GM13976 (cell line): ENCODE measurements at regions not wholly inside any gene's neighbourhood (a gene's known extent, or its start where the extent isn't known, plus 50 kb on each side); places are given as distances from the start of the nearest gene placed in this dataset.

Experiments
- DNase-seq: peaks from one replicate; pipeline ENCODE4 v3.0.0; 2012; ENCODE audit warnings: low spot score
- in situ Hi-C: fragments of 300-500 bp; cut with MboI; formaldehyde crosslinking; loops from one replicate; pipeline ENCODE4 v1.12.0; 2022; ENCODE audit warnings: low sequenced_read_pairs, mixed read lengths, inconsistent platforms; ENCODE audit not compliant: unreplicated experiment
- TF ChIP-seq, protein P1 (sequence below): IDR thresholded peaks from 2 replicates; pipeline ENCODE4 v1.5.1; 2012; ENCODE audit warnings: borderline replicate concordance, mild to moderate bottlenecking; ENCODE audit not compliant: insufficient read depth; ENCODE audit errors: extremely low read depth, missing control alignments, control extremely low read depth

DNA sequence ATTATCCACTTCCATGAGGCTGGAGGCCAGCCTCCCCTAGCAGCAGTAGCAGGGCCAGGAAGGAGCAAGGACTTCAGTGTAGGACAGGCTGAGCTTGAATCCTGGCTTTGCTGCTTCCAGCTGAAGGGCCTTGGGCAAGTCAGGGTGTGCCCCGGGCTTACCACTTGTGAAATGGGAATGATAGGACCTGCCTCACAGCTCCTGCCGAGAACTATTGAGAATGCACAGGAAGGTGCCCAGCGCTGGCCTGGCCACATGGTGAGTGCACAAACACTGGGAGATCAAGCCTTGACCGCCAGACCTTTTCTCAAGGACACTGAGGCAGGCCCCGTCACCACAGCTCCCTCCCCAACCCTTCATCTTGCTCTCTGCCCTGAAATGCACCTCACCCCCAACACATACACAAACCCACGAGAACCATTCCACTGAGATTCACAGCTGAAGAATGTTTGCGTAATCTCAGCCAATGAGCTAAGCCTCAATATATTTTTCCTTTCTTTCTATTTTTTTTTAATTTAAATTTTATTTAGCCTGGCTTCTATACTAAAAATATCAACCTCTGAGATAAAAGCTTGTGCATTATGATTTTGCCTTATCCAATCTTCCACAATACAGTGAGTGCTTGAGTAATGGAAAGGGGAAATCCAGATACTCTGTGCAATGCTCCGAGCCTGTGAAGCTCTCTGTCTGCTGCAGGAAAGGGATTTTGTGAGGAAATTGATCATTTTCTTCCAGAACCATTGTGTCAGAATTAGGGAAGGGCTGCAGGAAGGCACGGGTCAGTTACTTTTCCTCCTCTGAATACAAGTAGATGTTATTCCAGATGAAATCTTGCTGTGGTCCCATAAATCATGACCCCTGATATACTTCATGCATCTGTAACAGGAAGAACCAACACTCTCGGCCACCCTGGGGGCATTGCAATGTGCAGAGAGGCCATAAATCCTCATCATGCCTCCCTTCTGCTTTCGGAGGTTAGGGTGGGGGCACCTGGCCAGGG is 193.9 kb downstream of the TLE3 start:
- DNase-seq = no peak
- in situ Hi-C loops = no loop called here
- TF ChIP-seq, protein P1, sequence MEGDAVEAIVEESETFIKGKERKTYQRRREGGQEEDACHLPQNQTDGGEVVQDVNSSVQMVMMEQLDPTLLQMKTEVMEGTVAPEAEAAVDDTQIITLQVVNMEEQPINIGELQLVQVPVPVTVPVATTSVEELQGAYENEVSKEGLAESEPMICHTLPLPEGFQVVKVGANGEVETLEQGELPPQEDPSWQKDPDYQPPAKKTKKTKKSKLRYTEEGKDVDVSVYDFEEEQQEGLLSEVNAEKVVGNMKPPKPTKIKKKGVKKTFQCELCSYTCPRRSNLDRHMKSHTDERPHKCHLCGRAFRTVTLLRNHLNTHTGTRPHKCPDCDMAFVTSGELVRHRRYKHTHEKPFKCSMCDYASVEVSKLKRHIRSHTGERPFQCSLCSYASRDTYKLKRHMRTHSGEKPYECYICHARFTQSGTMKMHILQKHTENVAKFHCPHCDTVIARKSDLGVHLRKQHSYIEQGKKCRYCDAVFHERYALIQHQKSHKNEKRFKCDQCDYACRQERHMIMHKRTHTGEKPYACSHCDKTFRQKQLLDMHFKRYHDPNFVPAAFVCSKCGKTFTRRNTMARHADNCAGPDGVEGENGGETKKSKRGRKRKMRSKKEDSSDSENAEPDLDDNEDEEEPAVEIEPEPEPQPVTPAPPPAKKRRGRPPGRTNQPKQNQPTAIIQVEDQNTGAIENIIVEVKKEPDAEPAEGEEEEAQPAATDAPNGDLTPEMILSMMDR = no peak

DNA sequence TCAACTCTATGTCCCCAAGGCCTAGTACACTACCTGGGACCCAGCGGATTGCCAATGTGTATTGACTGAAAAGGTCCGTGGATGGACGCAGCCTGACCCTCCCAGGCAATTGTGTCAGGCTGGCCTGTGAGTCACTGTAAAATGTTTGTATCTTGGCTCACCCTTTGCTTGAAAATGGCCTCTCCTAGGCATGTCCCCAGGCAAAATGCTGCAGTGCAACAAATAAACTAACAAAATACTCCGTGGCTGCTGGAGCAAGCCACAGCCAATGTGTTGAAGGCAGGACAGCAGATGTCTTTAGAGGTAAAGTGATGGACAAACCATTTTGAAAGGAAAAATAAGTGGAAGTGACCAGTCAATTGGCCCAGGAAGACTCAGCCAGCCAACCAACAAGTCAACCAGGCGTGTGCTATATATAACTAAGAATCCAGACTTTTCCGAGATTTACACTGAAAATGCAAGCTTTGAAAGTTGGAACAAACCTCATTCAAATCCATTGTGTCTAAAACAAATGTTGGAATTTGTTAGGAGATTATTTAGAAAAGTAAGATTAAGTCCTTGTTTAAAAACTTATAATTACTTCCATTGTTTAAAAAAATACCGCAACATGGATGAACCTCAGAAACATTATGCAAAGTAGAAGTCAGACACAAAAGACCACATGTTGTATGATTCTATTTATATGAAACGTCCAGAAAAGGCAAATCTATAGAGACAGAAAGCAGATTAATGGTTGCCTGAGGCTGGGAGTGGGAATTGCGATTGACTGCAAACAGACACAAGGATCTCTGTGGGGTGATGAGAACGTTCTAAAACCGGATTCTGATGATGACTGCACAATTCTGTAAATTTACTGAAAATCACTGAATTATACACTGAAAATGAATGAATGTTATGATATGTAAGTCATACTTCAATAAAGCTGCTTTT is 191.2 kb downstream of the TLE3 start:
- no peak for DNase-seq
- in situ Hi-C loops = no loop called here

DNA sequence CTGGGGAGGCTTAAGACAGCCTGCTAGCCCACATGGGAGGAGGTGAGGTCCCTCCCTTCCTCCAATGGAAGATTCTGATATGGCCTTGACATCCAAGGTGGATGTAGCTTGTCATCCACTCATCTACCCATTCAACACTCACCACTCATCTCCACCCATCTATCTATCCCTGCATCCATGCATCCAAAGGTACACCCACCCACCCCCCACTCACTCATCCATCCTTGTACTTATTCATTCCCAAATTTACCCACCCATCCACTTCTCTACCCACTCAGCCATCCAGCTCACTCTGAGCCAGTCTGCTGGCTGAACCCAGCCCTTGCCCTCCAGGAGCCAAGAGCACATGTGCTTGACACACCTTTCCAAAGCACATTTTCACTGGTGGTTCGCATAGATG is 189.7 kb downstream of the TLE3 start:
- in situ Hi-C loops = no loop called here
- TF ChIP-seq, protein P1 = no peak
- no peak for DNase-seq

More for the DNA sequence above, 191.2 kb downstream of the TLE3 start:
- TF ChIP-seq, protein P1 = no peak

DNA sequence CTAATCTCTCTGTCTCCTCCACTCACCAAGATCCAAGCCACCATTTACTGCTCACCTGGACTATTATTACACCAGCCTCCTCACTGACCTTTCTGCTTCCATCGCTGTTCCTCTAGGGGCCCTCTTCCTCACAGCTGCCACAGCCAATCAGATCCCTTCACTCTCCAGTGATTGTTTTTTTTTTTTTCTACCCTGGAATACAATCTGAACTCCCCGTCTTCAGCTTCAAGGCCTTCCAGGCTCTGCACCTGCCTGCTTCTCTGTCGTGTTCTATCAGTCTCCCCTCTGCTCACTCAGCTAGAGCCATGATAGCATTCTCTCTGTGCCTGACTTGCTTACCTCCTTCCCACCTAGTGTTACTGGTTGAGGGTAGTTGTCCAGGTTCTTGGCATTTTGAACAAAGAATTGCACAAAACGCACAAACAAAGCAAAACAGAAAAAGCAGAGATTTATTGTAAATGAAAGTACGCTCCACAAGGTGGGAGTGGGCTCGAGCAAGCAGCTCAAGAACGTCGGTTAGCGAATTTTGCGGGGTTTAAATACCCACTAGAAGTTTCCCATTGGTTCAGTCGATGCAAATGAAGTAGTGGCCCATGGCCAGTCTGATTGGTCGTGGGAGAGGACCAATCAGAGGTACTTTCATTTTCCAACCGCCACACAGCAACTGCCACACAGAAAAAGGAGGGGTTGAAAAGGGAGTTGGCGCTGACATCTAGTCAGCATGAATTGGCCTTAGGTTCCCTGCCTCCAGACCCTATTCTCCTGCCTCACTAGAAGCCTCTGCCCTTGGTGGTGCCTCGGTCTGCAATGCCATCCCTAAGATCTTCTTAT is 188.9 kb downstream of the TLE3 start:
- no peak for DNase-seq
- TF ChIP-seq, protein P1 = no peak
- in situ Hi-C loops = no loop called here

DNA sequence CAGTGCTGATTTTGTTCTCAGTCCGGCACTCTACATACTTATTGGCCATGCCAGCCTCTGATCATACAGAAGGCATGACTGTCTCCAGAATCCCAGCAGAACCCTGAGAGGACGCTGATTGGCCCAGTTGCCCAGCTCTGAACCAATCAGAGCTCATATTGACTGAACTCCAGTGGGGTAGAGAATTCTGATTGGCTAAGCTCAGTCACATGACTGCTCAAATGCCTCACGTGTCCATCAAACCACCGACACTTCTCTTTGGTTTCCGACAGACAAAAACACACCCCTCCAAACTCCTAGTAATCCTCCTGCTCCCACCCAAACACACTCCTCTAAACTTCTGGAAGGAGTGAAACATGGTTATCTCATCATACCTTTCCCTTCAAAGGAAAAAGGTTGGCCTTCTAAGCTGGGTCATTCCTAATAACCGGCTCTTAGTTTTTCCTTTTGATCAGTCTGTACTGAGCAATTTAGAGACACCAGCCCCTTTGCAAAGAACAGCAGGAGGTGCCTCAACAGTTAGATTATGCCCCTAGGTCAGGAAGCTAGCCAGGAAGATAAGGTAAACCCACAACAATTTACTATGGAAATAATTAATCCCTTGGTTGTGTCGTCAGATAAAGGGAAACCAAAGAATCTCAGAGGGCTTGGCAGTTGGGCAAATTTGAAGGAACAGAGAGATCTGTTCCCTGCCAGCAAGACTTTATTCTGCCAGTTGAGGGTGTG is 187.8 kb downstream of the TLE3 start:
- no peak for DNase-seq
- in situ Hi-C loops = no loop called here
- TF ChIP-seq, protein P1 = no peak
